GM18507 (cell line): ENCODE measurements at regions not wholly inside any gene's neighbourhood (a gene's known extent, or its start where the extent isn't known, plus 50 kb on each side); places are given as distances from the start of the nearest gene placed in this dataset.

ENCODE experiments used
- DNase-seq: peaks from one replicate; pipeline ENCODE4 v3.0.0; 2011; ENCODE audit warnings: low read depth; ENCODE audit not compliant: insufficient read length; ENCODE audit errors: extremely low spot score
- FAIRE-seq: peaks from 2 replicates; lab custom pipeline; 2011; peaks lifted over from hg19 to GRCh38; lab: Jason Lieb, UNC

DNA sequence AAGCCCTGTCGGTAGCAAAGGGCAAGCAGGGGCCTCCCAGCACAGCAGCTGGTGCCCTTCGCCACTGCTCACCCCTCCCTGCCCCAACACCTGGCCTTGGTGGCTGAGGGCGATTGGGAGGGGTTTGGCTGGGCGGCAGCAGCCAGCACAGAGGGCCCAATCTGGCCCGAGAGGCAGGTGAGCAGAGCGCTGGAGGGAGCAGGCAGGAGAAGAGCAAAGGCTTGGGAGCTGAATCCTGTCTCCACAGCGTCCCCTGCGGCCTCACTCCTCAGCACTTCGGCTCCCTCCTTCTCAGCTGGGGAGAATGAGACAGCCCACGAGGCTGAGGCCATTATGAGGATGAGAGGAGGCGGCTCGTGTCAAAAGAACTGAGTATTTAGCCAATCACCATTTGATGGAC lies 74.9 kb upstream of the TAF1B start:
- DNase-seq (no peak), FAIRE-seq (no peak)

DNA sequence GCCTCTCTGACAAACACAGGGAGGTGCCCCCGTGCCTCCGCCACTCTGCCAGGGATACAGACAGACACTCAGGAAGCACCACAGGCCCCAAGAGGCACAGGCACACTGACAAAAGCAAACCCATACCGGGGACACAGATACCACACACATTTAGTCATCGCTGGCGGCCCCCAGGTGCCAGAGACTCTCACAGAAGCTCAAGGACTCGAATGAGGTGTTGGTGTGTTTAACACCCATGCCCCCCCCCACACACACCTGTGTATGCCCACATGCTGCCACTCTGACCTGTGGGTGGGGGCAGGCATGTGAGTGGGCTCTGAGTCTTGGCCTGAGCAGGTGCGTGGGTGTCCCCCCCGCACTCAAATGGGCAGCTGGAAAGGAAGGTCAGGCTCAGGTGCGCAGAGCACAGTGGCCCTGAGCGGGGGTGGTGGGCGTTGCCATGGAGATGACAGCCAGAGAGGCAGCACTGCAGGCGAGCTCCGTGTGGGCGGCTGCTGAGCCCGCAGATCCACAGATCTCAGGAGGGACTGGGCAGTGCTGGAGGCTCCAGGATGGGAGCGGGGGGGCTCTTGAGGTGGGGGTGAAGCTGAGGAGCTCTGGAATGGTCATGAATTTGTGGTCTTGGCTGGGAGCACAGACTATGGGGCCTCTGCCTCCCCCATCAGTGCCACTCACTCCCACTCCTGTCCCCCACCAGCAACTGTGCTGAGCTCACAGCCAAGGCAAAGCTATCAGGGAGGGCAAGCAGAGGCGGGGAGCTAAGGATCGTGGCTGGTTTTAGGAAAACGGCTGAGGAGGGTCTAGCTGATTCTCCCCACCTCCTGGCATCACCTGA lies 73.9 kb upstream of the TAF1B start:
- DNase-seq (no peak), FAIRE-seq (no peak)

DNA sequence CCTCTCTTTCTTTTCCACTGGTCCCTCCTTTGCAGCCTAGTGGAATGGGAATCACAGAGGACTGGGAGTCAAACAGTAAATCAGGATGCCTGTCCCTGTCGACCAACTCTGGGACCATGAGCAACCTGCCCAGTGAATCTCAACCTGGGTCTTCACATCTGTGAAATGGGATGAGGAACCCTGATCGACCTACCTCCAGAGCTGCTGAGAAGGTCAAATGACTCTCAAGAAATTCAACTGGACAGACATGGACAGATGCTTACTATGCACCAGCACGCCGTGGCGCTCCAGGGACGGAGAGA lies 73.3 kb upstream of the TAF1B start:
- FAIRE-seq (no peak), DNase-seq (no peak)

DNA sequence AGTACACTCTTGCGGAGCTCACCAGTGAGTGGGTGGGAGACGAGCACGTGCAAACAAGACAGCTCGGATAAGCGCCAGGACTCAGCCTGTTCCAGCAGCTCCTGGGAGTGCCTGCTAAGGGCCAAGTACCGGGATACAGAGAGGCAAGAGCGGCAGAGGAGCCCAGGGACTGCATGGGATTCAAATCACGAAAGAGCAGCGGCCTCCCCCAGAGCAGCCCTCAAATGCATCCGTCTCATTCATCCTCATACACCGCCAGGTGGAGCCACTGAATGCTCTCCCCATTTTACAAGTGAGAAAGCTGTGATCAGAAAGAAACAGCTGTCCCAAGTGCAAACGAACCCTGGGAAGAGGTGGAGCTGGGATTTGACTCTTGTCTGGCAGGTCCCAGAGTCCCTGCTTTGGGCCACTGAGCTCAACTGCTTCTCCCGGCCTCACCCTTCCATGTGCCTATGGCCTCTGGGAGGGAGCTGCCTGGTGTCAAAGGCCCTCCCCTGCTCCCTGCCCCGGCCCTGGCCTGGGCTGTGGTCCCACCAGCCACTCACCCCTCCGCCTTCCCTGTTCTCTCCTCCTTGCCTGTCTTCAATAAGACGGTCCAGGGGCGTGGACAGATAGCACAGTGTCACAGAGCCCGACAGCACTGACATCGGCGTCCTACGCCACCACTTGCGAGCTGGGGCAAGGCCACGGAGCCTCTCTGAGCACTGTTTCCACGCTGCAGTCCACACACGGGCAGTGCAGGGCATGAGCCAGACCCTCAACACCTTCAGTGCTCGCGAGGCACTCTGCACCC lies 72.8 kb upstream of the TAF1B start:
- DNase-seq (peak; percentile 46), FAIRE-seq (peak; percentile 70)

DNA sequence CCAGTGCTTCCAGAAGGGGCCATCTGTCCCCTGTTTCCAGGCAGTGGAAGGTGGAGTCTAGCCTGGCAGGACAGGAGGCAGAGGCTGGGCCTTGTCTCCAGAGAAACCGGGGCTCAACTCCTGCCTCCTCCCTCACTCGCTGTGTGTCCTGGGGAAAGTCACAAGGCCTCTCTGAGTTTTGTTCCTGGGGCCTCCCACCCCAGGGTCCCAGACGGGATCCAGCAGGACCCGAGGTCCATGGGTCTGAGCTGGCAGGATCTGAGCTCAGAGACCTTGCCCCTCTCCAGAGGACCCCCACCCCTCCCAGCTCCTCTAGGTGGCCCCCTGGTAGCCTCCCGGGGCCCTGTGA lies 72.2 kb upstream of the TAF1B start:
- DNase-seq (no peak), FAIRE-seq (no peak)

DNA sequence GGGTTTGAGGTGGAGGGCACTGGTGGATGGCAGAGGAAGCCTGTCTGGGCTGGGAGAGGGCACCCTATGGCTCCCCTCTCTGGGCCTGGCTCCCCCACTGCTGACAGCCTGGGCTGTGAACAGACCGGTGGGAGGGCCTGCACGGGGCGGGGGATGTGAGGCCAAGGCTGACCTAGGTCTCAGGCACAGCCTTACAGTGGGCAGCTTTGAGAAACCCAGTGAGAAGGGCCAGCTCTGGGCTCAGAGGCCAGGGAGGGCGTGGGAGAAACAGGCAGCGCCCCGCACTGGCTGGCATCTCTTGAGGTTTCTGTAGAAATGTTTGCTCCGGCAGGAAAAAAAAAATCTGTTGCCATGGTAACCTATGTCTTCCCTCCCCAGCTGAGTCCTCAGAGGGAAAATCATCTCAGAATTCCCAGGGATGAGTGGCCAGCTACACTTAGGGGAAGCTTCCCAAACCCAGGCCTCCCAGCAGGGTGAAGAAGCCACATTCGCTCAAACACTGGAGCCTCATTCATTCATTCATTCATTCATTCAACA lies 71.7 kb upstream of the TAF1B start:
- no peak for DNase-seq
- no peak for FAIRE-seq

DNA sequence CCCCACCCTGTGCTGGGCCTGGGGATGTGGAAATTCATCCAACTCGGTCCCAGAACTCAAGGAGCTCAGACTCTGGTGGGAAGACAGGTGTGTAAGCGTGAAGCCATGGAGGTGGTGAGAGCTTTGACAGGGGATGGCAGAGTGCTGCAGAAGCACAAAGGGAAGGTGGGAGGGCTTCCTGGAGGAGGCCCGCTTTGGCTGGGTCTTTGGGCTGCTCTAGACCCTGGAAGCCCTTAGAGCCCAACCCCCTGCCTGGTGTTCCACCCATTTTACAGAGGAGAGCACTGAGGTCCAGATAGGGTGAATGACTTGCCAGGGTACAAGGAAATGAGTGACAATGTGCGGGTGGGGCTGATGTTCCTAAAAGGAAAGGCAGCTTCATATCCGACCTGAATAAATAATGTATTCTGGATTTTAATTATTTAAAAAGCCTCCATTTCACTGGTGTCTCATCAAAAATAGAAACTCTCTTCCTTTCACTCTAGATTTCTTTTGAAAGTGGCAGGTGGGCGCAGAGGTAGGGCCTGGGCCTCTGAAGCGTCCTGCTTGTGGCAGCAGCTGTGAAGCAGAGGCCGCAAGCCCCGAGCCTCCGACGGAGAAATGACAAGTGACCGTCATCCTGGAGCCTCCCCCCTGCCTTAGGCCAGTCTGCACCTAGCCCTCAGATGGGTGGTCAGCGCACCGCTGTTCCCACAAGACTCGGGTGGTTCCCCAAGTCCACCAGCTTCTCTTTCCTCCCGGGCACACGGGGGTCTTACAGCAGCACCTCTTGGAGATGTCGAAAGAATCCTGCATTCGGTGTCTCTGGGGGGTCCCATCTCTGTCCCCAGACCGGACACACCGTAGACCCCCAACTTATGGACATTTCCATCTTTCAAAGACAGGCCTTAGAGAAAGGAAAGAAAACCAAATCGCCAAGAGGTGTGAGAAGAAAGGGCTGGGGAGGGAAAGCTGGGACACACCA lies 71.0 kb upstream of the TAF1B start:
- DNase-seq (no peak), FAIRE-seq (no peak)

DNA sequence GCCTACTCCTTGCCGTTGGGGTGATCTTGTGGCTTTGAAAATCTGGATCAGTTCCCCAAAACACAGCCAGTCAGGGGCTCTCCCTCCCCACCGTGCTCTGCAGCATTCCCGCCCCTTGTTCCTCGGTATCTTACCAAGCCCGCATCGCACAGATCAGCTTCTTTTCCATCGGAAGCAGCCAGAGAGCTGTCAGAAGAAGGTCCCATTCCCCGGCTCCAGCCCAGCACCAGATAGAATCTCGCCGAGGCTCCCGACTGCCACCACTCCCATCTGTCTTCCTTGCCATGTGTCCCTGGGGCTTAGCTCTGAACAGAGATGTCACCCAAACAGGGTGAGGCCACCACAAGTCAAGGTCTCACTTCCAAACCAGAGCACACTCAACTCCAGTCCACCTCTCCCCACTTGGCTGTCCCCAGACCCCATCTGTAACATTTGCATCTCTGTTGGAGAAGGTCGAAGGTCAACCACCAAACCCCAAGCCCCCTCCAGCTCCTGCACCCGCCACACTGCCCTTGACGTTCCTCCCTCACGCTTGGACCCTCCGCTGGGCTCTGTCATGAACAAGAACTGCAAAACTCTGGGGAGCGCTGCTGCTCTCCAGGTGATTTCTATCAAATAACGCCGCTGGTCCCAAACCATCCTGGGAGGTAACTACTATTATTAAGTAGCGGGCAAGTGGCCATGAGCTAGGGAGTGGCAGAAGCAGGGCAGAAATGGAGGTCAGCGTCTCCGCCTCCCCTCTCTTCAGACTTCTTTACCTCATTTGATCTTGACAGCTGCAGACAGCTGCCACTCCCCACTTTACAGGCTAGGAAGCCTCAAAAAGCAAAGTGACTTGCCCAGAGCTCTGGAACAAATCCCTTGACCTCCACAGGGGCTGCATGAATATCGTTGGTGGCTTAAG lies 70.0 kb upstream of the TAF1B start:
- no peak for FAIRE-seq
- no peak for DNase-seq

DNA sequence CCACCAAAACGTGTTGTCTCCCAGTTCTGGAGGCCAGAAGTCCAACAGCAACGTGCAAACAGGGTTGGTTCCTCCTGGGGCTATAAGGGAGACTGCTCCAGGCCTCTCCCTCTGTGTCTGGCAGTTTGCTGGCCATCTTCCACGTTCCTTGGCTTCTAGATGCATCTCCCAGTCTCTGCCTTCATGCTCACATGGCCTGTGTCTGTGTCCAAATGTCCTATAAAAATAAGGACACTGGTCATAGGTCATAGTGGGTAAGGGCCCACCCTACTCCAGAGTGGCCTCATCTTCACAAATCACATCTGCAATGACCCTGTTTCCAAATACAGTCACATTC lies 69.4 kb upstream of the TAF1B start:
- no peak for FAIRE-seq
- no peak for DNase-seq

DNA sequence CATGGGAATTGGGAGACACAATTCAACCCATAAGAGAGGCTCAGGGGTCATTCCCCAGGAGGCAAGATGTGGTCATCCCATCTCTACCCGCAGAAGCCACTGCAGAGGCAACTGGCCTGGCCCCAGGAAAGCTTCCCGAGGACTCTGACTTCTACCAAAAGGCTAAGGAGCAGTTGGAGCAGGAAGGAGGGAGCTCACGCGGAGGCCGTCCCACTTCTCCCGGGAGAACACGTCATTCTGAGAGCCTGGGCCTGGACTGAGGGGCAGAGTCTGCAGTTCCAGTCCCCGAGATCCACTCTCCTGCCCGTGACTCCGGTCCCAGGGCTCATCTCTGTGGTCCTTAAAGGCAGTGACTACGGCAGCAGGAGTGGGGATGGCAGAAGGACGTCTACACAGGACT lies 69.0 kb upstream of the TAF1B start:
- FAIRE-seq, result no peak

DNA sequence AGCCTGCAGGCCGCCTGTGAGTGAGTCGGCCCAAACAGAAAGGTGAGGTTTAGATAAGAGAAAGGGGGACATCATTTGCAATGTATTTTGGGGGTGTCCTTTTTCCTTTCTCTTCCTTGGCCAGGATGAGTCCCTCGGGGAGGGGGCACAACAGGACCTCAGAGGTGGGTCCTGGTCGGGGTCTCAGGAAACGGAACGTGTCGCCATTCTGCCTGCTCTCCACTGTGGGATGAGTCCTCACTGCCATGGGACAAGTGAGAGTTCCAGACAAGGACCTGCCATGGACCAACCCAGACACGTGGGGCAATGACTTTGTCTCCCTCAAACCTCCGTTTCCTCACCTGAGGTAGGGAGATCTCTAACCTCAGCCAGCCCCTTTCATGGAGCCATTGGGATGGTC lies 67.9 kb upstream of the TAF1B start:
- DNase-seq (no peak), FAIRE-seq (no peak)

More for the DNA sequence above, 69.0 kb upstream of the TAF1B start:
- no peak for DNase-seq

DNA sequence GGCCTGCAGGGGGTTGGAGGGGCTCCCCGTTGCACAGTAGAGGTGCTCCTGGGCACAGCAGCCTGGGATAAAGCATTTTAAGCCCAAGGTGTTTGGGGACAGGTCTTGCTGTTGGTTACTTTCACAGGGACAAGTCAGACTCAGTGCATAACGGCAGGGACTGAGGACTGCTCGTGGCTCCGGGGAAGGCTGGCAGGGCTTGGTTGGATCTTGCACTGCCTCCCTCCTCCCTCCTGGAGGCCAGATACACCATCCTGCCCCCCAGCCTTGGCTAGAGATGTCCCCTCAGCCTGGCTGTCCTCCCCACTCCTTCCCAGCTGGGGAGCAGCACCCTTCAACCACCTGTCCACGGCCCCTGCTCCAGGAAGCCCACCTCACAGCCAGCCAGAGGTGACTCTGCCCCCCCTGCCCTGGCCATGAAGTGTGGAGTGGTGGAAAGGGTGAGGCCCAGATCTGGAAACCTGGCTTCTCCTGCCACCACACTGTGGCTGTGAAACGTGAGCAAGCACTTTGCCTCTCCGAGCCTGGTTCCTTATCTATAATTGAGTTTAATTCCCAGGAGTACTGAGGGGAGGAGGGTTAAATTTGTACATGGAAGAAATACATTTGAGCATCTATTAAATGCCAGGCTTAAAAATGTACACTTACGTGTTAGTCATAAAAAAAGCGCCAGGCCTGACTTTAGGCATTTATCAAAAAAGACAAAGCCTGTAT lies 67.1 kb upstream of the TAF1B start:
- no peak for DNase-seq
- FAIRE-seq, result no peak

DNA sequence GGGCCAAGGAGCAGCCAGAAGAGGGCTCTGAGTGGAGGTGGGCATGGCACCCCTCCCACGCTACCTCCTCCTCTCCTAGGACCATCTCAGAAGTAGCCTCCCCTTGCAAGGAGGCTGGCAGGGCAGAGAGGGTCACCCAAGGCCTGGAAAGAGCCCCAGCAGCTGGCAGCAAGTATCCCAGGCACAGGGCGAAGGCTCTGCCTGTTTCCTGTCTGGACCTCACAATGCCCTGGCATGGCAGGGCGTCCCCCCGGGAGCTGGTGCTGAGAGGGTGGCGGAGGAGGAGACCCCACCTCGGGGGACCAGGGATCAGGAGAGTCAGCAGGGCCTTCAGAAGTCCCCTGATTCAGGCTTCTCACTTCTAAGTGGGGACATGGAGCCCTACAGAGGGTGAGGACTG lies 66.2 kb upstream of the TAF1B start:
- DNase-seq, result no peak
- no peak for FAIRE-seq

DNA sequence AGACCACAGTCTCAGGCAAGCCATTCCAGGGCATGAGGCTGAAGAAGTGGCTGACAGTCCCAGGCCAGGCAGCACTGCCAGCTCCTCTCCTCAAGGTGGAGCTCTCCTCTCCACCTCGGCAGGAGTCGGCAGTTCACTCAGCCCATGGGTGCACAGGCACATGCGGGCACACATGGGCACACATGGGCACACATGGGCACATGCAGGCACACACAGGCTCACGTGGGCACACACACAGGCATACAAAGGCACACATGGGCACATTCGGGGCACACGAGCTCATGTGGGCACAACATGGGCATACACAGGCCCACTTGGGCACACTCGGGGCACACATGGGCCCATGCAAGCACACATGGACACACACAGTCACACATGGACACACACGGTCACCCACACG lies 65.3 kb upstream of the TAF1B start:
- FAIRE-seq (no peak), DNase-seq (no peak)

DNA sequence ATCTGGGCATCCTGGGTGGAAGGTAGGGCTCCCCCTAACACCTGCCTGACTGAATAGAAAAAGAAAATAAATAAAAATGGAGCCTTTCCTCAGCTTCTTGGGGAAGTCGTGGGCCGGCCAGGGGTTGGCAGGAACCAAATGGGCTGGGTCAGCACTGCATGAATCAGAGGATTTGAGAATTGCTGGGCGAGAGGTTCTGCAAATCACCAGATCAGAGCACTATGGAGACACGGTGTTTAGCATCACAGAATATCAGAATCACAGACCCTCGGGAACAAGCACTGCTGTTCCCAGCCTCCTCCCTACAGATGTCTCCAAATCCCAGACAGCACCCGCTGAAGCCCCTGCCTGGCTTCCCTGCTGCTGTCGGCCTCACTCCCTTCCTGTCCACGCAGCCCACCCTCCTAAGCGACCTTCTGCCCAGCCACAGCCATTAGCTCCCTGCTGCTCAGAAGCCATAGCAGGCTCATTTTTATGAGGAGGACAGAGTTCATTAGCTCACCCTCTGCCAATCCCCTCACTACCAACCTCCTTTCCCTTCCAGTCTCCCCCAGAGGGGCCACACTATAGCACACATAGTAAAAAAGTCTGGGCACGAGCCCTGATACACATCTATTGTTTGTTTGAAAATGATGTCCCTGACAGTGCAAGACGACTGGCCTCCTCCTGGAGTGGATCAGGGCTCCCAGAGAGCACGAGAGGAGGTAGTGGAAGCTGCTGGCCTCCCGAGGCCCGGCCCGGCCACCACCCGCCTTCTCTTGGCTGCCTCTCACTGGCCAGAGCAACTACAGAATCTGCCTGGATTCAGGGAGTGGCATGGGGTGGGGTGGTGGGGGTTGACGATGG lies 64.6 kb upstream of the TAF1B start:
- no peak for DNase-seq
- no peak for FAIRE-seq

DNA sequence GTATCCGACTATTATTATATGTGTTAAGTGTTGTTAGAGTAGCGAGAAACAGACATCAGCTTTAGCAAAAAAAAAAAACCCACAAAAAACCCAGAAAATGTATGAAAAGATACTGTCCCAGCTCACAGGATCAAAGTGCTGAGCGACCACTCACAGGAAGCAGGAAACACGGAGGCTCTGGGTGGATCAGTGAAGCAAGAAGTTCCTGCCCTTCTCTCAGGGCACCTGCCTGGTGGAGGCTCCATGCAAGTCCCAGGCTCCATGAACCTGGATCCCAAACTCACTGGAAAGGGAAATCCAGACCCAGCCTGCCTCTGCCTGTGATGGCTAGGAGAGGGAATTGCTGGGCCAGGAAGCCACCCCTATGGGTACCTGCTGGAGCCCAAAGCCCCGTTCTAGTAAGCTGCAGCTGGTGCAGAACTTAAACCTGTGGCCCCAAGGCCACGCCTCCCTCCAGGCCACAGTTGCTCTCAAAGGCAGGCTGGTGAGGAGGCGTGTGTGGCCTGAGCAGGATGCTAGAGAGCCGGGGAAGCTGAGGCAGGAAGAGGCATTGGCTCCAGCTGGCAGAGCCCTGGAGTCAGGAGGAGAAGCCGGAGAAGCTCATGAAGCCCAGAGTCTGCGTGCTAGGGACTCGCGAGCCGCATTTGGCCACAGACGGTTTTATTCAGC lies 63.5 kb upstream of the TAF1B start:
- DNase-seq (no peak), FAIRE-seq (peak; percentile 78)
